ACC112 (cell line): ENCODE measurements at regions not wholly inside any gene's neighbourhood (a gene's known extent, or its start where the extent isn't known, plus 50 kb on each side); places are given as distances from the start of the nearest gene placed in this dataset.
A peak's percentile ranks its signal among the peaks of the same experiment; 100 is the strongest.

ENCODE experiments used
- H2AFZ ChIP-seq: fragments of 200-600 bp; sonication (generic); one replicate; pipeline ENCODE4 v1.6.0; 2017; ENCODE audit warnings: antibody characterized with exemption, low read length; ENCODE audit not compliant: unreplicated experiment
- H3K27ac ChIP-seq: fragments of 200-600 bp; sonication (generic); 2 replicates; pipeline ENCODE4 v1.5.1; 2014; ENCODE audit warnings: low read depth, mild to moderate bottlenecking, antibody characterized with exemption, low read length, moderate library complexity
- H3K27me3 ChIP-seq: fragments of 200-600 bp; sonication (generic); 2 replicates; pipeline ENCODE4 v1.6.1; 2014; ENCODE audit warnings: mild to moderate bottlenecking, antibody characterized with exemption, low read length, moderate library complexity, mixed read lengths; ENCODE audit not compliant: insufficient read depth
- H3K36me3 ChIP-seq: fragments of 200-600 bp; sonication (generic); 2 replicates; pipeline ENCODE4 v1.6.1; 2016; ENCODE audit warnings: mild to moderate bottlenecking, antibody characterized with exemption, low read length, moderate library complexity, mixed read lengths; ENCODE audit not compliant: insufficient read depth
- H3K4me1 ChIP-seq: fragments of 200-600 bp; sonication (generic); one replicate; pipeline ENCODE4 v1.6.1; 2016; ENCODE audit warnings: low read length, mixed read lengths; ENCODE audit not compliant: insufficient read depth, unreplicated experiment, control insufficient read depth
- H3K4me3 ChIP-seq: fragments of 200-600 bp; sonication (generic); 2 replicates; pipeline ENCODE4 v1.5.1; 2014; ENCODE audit warnings: mild to moderate bottlenecking, low read depth, low read length
- H3K79me2 ChIP-seq: fragments of 200-600 bp; sonication (generic); one replicate; pipeline ENCODE4 v1.6.0; 2016; ENCODE audit warnings: low read length; ENCODE audit not compliant: control insufficient read depth, unreplicated experiment, insufficient read depth

- no peaks in the 10 kb centered on the region for H3K4me1 ChIP-seq
- no peaks in the 10 kb centered on the region for H3K36me3 ChIP-seq
- no peak overlapping the region for H3K4me3 ChIP-seq
- H3K27ac ChIP-seq = no peak overlapping the region
- no peak overlapping the region for H2AFZ ChIP-seq
- H3K79me2 ChIP-seq = no peaks in the 10 kb centered on the region
- no peaks in the 10 kb centered on the region for H3K27me3 ChIP-seq
Measured at GRCh38 chr2:52745144-52745543, 1022.5 kb upstream of the CHAC2 start.

GRCh38 chr2:52732849-52733395 is 1034.7 kb upstream of the CHAC2 start:
- Histone ChIP-seq H2AFZ (no peak overlapping the region), H3K27ac (no peak overlapping the region), H3K27me3 (no peaks in the 10 kb centered on the region), H3K4me1 (no peaks in the 10 kb centered on the region), H3K36me3 (no peaks in the 10 kb centered on the region), H3K79me2 (no peaks in the 10 kb centered on the region), H3K4me3 (no peak overlapping the region)

DNA sequence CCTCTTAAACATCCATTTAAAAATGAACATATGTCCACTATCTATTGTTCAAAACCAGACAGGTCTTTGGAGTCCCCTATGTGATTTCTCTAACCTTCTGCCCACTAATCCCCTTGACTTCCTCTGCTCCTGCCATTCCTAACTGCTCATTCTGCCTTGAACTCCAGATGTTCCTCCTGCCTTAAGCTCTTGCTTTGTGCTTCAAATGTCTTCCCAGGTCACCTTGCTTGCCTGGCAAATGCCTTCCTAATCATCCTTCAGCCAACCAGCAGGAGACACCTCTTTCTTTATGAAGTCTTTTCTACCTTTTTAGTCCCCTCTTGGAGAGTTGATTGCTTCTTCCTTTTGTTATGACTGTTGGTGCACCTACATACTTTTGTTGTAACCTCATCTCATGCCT is 1043.0 kb upstream of the CHAC2 start:
- no peaks in the 10 kb centered on the region for H3K27me3 ChIP-seq
- no peak overlapping the region for H3K27ac ChIP-seq
- H2AFZ ChIP-seq = no peak overlapping the region
- H3K36me3 ChIP-seq = no peaks in the 10 kb centered on the region
- peaks cover 5% of the 10 kb centered on the region for H3K4me1 ChIP-seq
- H3K79me2 ChIP-seq = no peaks in the 10 kb centered on the region
- H3K4me3 ChIP-seq = no peak overlapping the region

DNA sequence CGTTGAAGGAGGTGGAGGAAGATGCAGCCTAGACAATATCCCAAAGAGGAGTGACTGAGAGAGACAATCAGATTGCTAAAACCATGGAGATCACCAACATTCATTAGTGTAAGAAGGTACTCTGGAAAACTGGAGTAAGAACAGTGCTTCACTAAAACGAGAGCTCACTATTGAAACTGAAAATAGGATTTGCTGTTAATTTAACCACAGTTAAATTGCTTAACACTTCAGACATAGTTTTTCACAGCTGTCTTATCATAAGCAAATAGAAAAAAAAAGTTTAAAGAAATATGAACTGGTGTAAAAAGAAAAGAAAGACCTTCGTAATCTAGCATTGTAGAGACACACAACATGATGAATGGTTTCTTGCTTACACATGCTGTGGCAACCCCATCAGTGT is 1049.8 kb upstream of the CHAC2 start:
- Histone ChIP-seq H3K27me3 (no peaks in the 10 kb centered on the region), H3K79me2 (no peaks in the 10 kb centered on the region), H2AFZ (peak overlapping the region; percentile 71), H3K27ac (no peak overlapping the region), H3K36me3 (no peaks in the 10 kb centered on the region), H3K4me3 (peak overlapping the region; percentile 37; the same call in 1 of the 2 replicates), H3K4me1 (no peaks in the 10 kb centered on the region)

GRCh38 chr2:52710810-52711618 is 1056.6 kb upstream of the CHAC2 start:
- no peak overlapping the region for H3K27ac ChIP-seq

GRCh38 chr2:52704251-52704650 is 1063.4 kb upstream of the CHAC2 start:
- Histone ChIP-seq H3K4me3 (no peak overlapping the region), H3K36me3 (no peaks in the 10 kb centered on the region), H3K79me2 (no peaks in the 10 kb centered on the region), H3K27ac (no peak overlapping the region), H3K4me1 (no peaks in the 10 kb centered on the region), H2AFZ (no peak overlapping the region), H3K27me3 (no peaks in the 10 kb centered on the region)

More at GRCh38 chr2:52710810-52711618, 1056.6 kb upstream of the CHAC2 start:
- no peaks in the 10 kb centered on the region for H3K27me3 ChIP-seq
- no peak overlapping the region for H3K4me3 ChIP-seq
- no peaks in the 10 kb centered on the region for H3K79me2 ChIP-seq
- H2AFZ ChIP-seq = no peak overlapping the region
- no peaks in the 10 kb centered on the region for H3K4me1 ChIP-seq
- H3K36me3 ChIP-seq = no peaks in the 10 kb centered on the region

GRCh38 chr2:52703004-52703403 is 1064.6 kb upstream of the CHAC2 start:
- no peaks in the 10 kb centered on the region for H3K36me3 ChIP-seq
- H3K79me2 ChIP-seq = no peaks in the 10 kb centered on the region
- H3K4me1 ChIP-seq = no peaks in the 10 kb centered on the region
- no peak overlapping the region for H3K27ac ChIP-seq
- no peak overlapping the region for H3K4me3 ChIP-seq
- H3K27me3 ChIP-seq = no peaks in the 10 kb centered on the region
- no peak overlapping the region for H2AFZ ChIP-seq

DNA sequence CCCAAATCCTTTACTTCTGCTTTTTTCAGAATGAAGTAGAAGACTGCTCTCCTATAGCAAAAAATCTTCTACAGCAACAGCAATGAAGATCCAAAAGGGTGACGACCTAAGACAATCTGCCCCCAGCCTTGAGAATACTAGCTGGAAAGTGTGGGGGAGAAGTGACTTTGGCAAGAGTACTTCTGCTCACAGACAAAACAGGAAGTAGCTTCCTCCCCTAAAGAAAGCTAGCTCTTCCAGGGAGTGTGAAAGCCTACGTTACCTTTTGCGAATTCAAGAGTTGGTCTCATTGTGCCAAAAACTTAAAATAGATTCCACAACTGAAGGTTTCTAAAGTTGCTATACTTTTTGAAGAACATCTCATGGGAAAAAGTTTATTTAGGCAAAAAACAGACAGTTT is 1069.2 kb upstream of the CHAC2 start:
- Histone ChIP-seq H3K27ac (no peak overlapping the region), H3K4me1 (no peaks in the 10 kb centered on the region), H3K27me3 (no peaks in the 10 kb centered on the region), H3K4me3 (no peak overlapping the region), H3K36me3 (no peaks in the 10 kb centered on the region), H3K79me2 (no peaks in the 10 kb centered on the region), H2AFZ (no peak overlapping the region)

DNA sequence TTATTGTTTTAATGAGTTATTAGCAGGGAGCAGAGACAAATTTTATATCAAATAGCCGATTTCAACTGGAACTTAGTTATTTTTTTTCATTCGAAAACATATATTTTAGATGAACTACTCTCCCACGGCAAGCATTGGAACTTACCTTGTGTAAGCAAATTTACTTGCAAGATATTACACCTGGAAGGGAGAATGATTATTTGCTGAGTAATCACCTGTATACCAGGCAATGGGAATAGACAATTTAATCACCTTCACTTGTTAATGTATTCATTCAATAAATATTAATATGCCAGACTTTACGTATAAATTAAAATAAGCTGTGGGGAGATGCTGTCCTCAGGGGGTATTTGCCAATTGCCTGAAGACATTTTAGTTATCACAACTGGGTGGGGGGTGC is 1069.9 kb upstream of the CHAC2 start:
- H3K27ac ChIP-seq = no peak overlapping the region
- H3K4me1 ChIP-seq = no peaks in the 10 kb centered on the region
- no peaks in the 10 kb centered on the region for H3K27me3 ChIP-seq
- no peaks in the 10 kb centered on the region for H3K36me3 ChIP-seq
- no peak overlapping the region for H3K4me3 ChIP-seq
- no peak overlapping the region for H2AFZ ChIP-seq
- H3K79me2 ChIP-seq = no peaks in the 10 kb centered on the region

DNA sequence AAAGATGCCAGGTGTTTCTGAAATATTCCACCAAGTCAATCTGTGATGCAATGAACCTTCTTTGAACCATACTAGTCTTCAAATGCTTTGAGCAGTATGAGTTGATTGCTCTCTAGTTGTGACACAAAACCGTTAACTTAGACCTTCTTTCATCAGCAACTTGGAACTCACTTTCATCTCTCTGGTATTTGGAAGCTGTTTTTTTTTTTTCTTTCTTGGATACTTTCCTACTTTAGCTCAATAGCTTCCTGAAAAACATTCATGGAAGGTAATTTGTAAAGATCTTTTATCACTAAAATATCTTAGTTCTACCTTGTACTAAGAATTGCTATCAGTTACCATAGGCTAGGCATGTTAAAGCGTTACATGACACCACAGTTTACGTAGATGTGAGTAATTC is 1071.9 kb upstream of the CHAC2 start:
- no peaks in the 10 kb centered on the region for H3K79me2 ChIP-seq
- no peaks in the 10 kb centered on the region for H3K4me1 ChIP-seq
- H3K27ac ChIP-seq = no peak overlapping the region
- H3K36me3 ChIP-seq = no peaks in the 10 kb centered on the region
- H3K4me3 ChIP-seq = no peak overlapping the region
- H3K27me3 ChIP-seq = no peaks in the 10 kb centered on the region
- no peak overlapping the region for H2AFZ ChIP-seq

DNA sequence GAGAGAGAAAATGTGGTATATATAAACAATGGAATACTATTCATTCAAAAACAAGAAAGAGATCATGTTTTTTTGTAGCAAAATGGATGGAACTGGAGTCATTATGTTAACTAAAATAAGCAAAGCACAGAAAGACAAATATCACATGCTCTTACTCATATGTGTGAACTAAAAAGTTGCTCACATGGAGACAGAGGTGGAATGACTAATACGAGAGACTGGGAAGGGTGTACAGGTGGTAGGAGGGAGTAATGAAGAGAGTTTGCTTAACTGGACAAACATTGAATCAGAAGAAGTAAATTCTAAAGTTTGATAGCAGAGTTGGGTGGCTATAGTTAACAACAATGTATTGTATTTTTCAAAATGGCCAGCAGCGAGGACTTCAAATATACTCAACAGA is 1080.7 kb upstream of the CHAC2 start:
- Histone ChIP-seq H3K79me2 (no peaks in the 10 kb centered on the region), H2AFZ (no peak overlapping the region), H3K4me3 (no peak overlapping the region), H3K27me3 (no peaks in the 10 kb centered on the region), H3K4me1 (no peaks in the 10 kb centered on the region), H3K36me3 (0 out of 2 replicates have a peak, but pooled peaks cover 3% of the 10 kb centered on the region), H3K27ac (no peak overlapping the region)
